HepG2 (cell line): ENCODE measurements at regions not wholly inside any gene's neighbourhood (a gene's known extent, or its start where the extent isn't known, plus 50 kb on each side); places are given as distances from the start of the nearest gene placed in this dataset.

ENCODE experiments used
- ATAC-seq: fragments of 200-7000 bp; cut with Tn5 transposase; 3 replicates; pipeline ENCODE4 v1.9.1; 2020; ENCODE audit warnings: mild to moderate bottlenecking, moderate library complexity
- BruUV-seq: library from RNA; stranded (reverse); fragments of 400-500 nt; replicated peaks from 2 replicates; lab custom pipeline; 2021; lab: Mats Ljungman, UMichigan
- CTCF ChIA-PET: fragments of 300-600 bp; formaldehyde crosslinking; extraction: SDS; loops from one replicate; lab custom pipeline; 2021; ENCODE audit warnings: low total read pairs, inconsistent platforms, low intra/inter-chr PET ratio; lab: Yijun Ruan, JAX
- POLR2A ChIA-PET: fragments of 350-600 bp; sonication (Branson Sonifier 250); formaldehyde crosslinking; loops from one replicate; lab custom pipeline; 2020; ENCODE audit warnings: antibody characterized with exemption, inconsistent platforms; lab: Yijun Ruan, JAX
- DNase-seq: peaks from one replicate; pipeline ENCODE4 v3.0.0-alpha.2; 2015; ENCODE audit warnings: low spot score
- FAIRE-seq: peaks from 3 replicates; lab custom pipeline; 2011; peaks lifted over from hg19 to GRCh38; lab: Jason Lieb, UNC
- H2AFZ ChIP-seq: one replicate; pipeline ENCODE4 v1.6.1; 2011; ENCODE audit warnings: low read length, inconsistent platforms
- H3K27ac ChIP-seq: fragments of 300-600 bp; 3 replicates; pipeline ENCODE4 v1.8.0; 2011; ENCODE audit warnings: mixed run types, mild to moderate bottlenecking, mixed read lengths, low read length, inconsistent platforms; ENCODE audit not compliant: insufficient read depth; ENCODE audit errors: extremely low read length
- H3K27me3 ChIP-seq, 2 experiments: fragments of 200-600 bp in 1 of 2; 2 replicates in 1 of 2; 3 replicates in 1 of 2; pipeline versions ENCODE4 v1.6.0 to v1.8.0; 2011; ENCODE audit warnings: low read length in 2 of 2, mild to moderate bottlenecking in 2 of 2, moderate library complexity in 2 of 2, inconsistent platforms in 1 of 2; ENCODE audit not compliant: insufficient read depth in 2 of 2, control insufficient read depth in 1 of 2
- H3K36me3 ChIP-seq, 2 experiments: fragments of 200-600 bp in 1 of 2; replicated peaks in 1 of 2; 2 replicates in 1 of 2; 3 replicates in 1 of 2; pipeline versions ENCODE4 v1.5.1 to v1.8.0; 2011; ENCODE audit warnings: low read length in 2 of 2, inconsistent platforms in 1 of 2; ENCODE audit not compliant: insufficient read depth in 2 of 2, control insufficient read depth in 1 of 2
- H3K4me1 ChIP-seq: 2 replicates; pipeline ENCODE4 v1.5.1; 2012; ENCODE audit warnings: low read length, inconsistent platforms; ENCODE audit not compliant: insufficient read depth
- H3K4me2 ChIP-seq: 2 replicates; pipeline ENCODE4 v1.6.0; 2011; ENCODE audit warnings: low read depth, low read length, inconsistent platforms
- H3K4me3 ChIP-seq, 3 experiments: fragments of 200-600 bp in 1 of 3; sonication (generic), shearing (Covaris generic) in 1 of 3; replicated peaks in 1 of 3; 2 replicates each; pipeline ENCODE4 v1.5.1; 2011 to 2016; ENCODE audit warnings: low read length in 3 of 3, inconsistent platforms in 2 of 3, low read depth in 2 of 3, mild to moderate bottlenecking in 2 of 3, control low read depth in 1 of 3, mixed read lengths in 1 of 3; ENCODE audit not compliant: insufficient read depth in 1 of 3
- H3K79me2 ChIP-seq: one replicate; pipeline ENCODE4 v1.6.1; 2011; ENCODE audit warnings: low read length, inconsistent platforms; ENCODE audit not compliant: insufficient read depth
- H3K9ac ChIP-seq: 2 replicates; pipeline ENCODE4 v1.6.0; 2011; ENCODE audit warnings: mild to moderate bottlenecking, low read depth, low read length, inconsistent platforms; ENCODE audit not compliant: insufficient read depth
- H3K9me3 ChIP-seq: 2 replicates; pipeline ENCODE4 v1.5.1; 2012; ENCODE audit warnings: mild to moderate bottlenecking, low read length
- H4K20me1 ChIP-seq: 2 replicates; pipeline ENCODE4 v1.6.0; 2011; ENCODE audit warnings: inconsistent platforms, mild to moderate bottlenecking, low read length, moderate library complexity; ENCODE audit not compliant: insufficient read depth
- ATM ChIP-seq: fragments of 450-650 bp; IDR thresholded peaks from 2 replicates; pipeline ENCODE4 v1.7.1; 2017; ENCODE audit warnings: mild to moderate bottlenecking, borderline replicate concordance
- CENPX ChIP-seq: sonication (generic); formaldehyde crosslinking; IDR thresholded peaks from 2 replicates; pipeline ENCODE4 v1.9.0; 2021; ENCODE audit warnings: mild to moderate bottlenecking, missing genetic modification reagents, moderate library complexity
- CREB1 ChIP-seq, 2 experiments: fragments of 450-650 bp in 1 of 2; IDR thresholded peaks; 2 replicates each; pipeline ENCODE4 v1.6.1; 2016 to 2017; ENCODE audit warnings: control low read depth in 1 of 2, mild to moderate bottlenecking in 1 of 2, missing compliant biosample characterization in 1 of 2, missing genetic modification characterization in 1 of 2
- CREBL2 ChIP-seq: sonication (generic); formaldehyde crosslinking; IDR thresholded peaks from 2 replicates; pipeline ENCODE4 v1.8.1; 2023; ENCODE audit warnings: missing genetic modification reagents, mild to moderate bottlenecking, borderline replicate concordance
- ERF ChIP-seq: IDR thresholded peaks from 2 replicates; pipeline ENCODE4 v1.6.1; 2018; ENCODE audit warnings: missing biosample characterization, missing genetic modification reagents
- HOXA9 ChIP-seq: sonication (generic); formaldehyde crosslinking; IDR thresholded peaks from 2 replicates; pipeline ENCODE4 v1.8.1; 2022; ENCODE audit warnings: missing genetic modification reagents, mild to moderate bottlenecking, moderate library complexity, borderline replicate concordance
- MEF2D ChIP-seq: sonication (generic); formaldehyde crosslinking; IDR thresholded peaks from 2 replicates; pipeline ENCODE4 v1.5.1; 2020; ENCODE audit warnings: mild to moderate bottlenecking, missing genetic modification reagents
- NCOA5 ChIP-seq: sonication (generic); formaldehyde crosslinking; IDR thresholded peaks from 2 replicates; pipeline ENCODE4 v1.4.0; 2020; ENCODE audit warnings: missing genetic modification reagents
- PCBP1 ChIP-seq: fragments of 200-400 bp; formaldehyde crosslinking; IDR thresholded peaks from 2 replicates; pipeline ENCODE4 v1.6.1; 2017; ENCODE audit warnings: mild to moderate bottlenecking, low read depth, low read length, borderline replicate concordance
- ZC3H13 ChIP-seq: sonication (generic); formaldehyde crosslinking; IDR thresholded peaks from 2 replicates; pipeline ENCODE4 v1.8.1; 2023; ENCODE audit warnings: mild to moderate bottlenecking, missing genetic modification reagents, moderate library complexity
- ZNF280D ChIP-seq: sonication (generic); formaldehyde crosslinking; IDR thresholded peaks from 2 replicates; pipeline ENCODE4 v1.5.1; 2020; ENCODE audit warnings: mild to moderate bottlenecking, missing genetic modification reagents
- ZNF414 ChIP-seq: sonication (generic); formaldehyde crosslinking; IDR thresholded peaks from 2 replicates; pipeline ENCODE4 v1.5.0; 2020; ENCODE audit warnings: missing genetic modification reagents
- ZNF564 ChIP-seq: sonication (generic); formaldehyde crosslinking; IDR thresholded peaks from 2 replicates; pipeline ENCODE4 v1.8.1; 2023; ENCODE audit warnings: mild to moderate bottlenecking, missing genetic modification reagents
- ZNF567 ChIP-seq: sonication (generic); formaldehyde crosslinking; IDR thresholded peaks from 2 replicates; pipeline ENCODE4 v1.8.1; 2023; ENCODE audit warnings: mild to moderate bottlenecking, missing genetic modification reagents, borderline replicate concordance
- ZNF660 ChIP-seq: sonication (generic); formaldehyde crosslinking; IDR thresholded peaks from 2 replicates; pipeline ENCODE4 v1.5.1; 2020; ENCODE audit warnings: mild to moderate bottlenecking, low read depth, missing genetic modification reagents, borderline replicate concordance
- ZZZ3 ChIP-seq: sonication (generic); formaldehyde crosslinking; IDR thresholded peaks from 2 replicates; pipeline ENCODE4 v1.4.0; 2020; ENCODE audit warnings: missing genetic modification reagents, mild to moderate bottlenecking, borderline replicate concordance
- WGBS: methylation state at CpG from one replicate; pipeline ENCODE4 v1.1.6; 2017; ENCODE audit warnings: low lambda C conversion rate; 5-methylcytosine and 5-hydroxymethylcytosine counted together
- in situ Hi-C: cut with HindIII; loops from 2 replicates; pipeline ENCODE4 v1.10.0; 2017; ENCODE audit warnings: low pct_unique_long_range_greater_than_20kb; ENCODE audit not compliant: extremely low pct_ligation_motif_present
- intact Hi-C: fragments of 100-400 bp; cut with micrococcal nuclease; formaldehyde crosslinking; loops from one replicate; pipeline ENCODE4 v1.10.0; 2022; ENCODE audit not compliant: unreplicated experiment

- no peaks in the 10 kb centered on the region for H3K4me1 ChIP-seq
- H3K36me3 ChIP-seq = no peaks in the 10 kb centered on the region
- intact Hi-C loops = no loop called here
- no peaks in the 10 kb centered on the region for H3K9me3 ChIP-seq
- H4K20me1 ChIP-seq = no peaks in the 10 kb centered on the region
- DNase-seq = no peak
- no peak overlapping the region for H3K4me3 ChIP-seq
- 45% methylated on average over 4 of the region's 4 CpGs for WGBS
- no peaks in the 10 kb centered on the region for H3K79me2 ChIP-seq
- H3K27me3 ChIP-seq = peaks cover 0 to 4% of the 10 kb centered on the region in 2 experiments; a peak in 1 of 5 replicates
- BruUV-seq = no TSS peak
- ATAC-seq = no peak
- no peak for FAIRE-seq
- no peak overlapping the region for H3K4me2 ChIP-seq
- H3K27ac ChIP-seq = no peak overlapping the region
- ChIA-PET POLR2A (no interaction called here), CTCF (no interaction called here)
- TF ChIP-seq CREBL2 (no peak), ZC3H13 (no peak), PCBP1 (no peak), CREB1 (IDR thresholded peaks at IDR 0.05) (no peak), CREB1 (CRISPR knock-in tag; IDR thresholded peaks at IDR 0.05) (no peak)
- in situ Hi-C loops = no loop called here
- no peak overlapping the region for H2AFZ ChIP-seq
- H3K9ac ChIP-seq = no peak overlapping the region
These were observed 174.3 kb upstream of the SERPINE2 start for GRCh38 chr2:224213396-224213795.

- no TSS peak for BruUV-seq
- no peak for FAIRE-seq
- CTCF ChIA-PET = no interaction called here
- 32% methylated on average over 4 of the region's 4 CpGs for WGBS
- no peak for DNase-seq
- peaks cover 0 to 4% of the 10 kb centered on the region in 2 experiments; a peak in 1 of 5 replicates for H3K27me3 ChIP-seq
- no peaks in the 10 kb centered on the region for H3K4me1 ChIP-seq
- POLR2A ChIA-PET = no interaction called here
- no peak overlapping the region for H2AFZ ChIP-seq
- H3K79me2 ChIP-seq = no peaks in the 10 kb centered on the region
- in situ Hi-C loops (no loop called here), intact Hi-C loops (no loop called here)
- H3K4me3 ChIP-seq = no peak overlapping the region
- H3K36me3 ChIP-seq = no peaks in the 10 kb centered on the region
- no peaks in the 10 kb centered on the region for H3K9me3 ChIP-seq
- no peak overlapping the region for H3K9ac ChIP-seq
- ATAC-seq = no peak
- H3K4me2 ChIP-seq = no peak overlapping the region
- H3K27ac ChIP-seq = no peak overlapping the region
- H4K20me1 ChIP-seq = no peaks in the 10 kb centered on the region
- TF ChIP-seq CENPX (CRISPR knock-in tag) = no peak
- no peak for TF ChIP-seq HOXA9 (CRISPR knock-in tag)
- no peak for TF ChIP-seq ZNF567 (CRISPR knock-in tag)
- no peak for TF ChIP-seq NCOA5 (CRISPR knock-in tag)
- no peak for TF ChIP-seq ZZZ3 (CRISPR knock-in tag)
- no peak for TF ChIP-seq MEF2D (CRISPR knock-in tag)
- TF ChIP-seq ZNF280D (CRISPR knock-in tag) = no peak
- no peak for TF ChIP-seq ZNF564 (CRISPR knock-in tag)
- no peak for TF ChIP-seq ZNF660
- TF ChIP-seq ZNF414 (CRISPR knock-in tag) = no peak
- TF ChIP-seq ERF = no peak
- TF ChIP-seq ATM = no peak
These were observed 172.7 kb upstream of the SERPINE2 start for GRCh38 chr2:224211791-224212190.
